Ovary (tissue), 3 donors: ENCODE measurements at regions not wholly inside any gene's neighbourhood (a gene's known extent, or its start where the extent isn't known, plus 50 kb on each side); places are given as distances from the start of the nearest gene placed in this dataset.

ENCODE experiments used
- CTCF ChIP-seq, 3 donors: fragments of 450-650 bp in 2 of 3; fragments of 200-600 bp in 1 of 3; IDR thresholded peaks; one replicate each; pipeline versions ENCODE4 v1.5.1 to v1.8.0; 2016 to 2022; ENCODE audit warnings: antibody characterized with exemption in 3 of 3, mild to moderate bottlenecking in 1 of 3
- EP300 ChIP-seq: sonication (generic); formaldehyde crosslinking; IDR thresholded peaks from one replicate; pipeline ENCODE4 v1.6.1; 2017; ENCODE audit warnings: antibody characterized with exemption
- POLR2A ChIP-seq: fragments of 450-650 bp; IDR thresholded peaks from one replicate; pipeline ENCODE4 v1.6.1; 2017; ENCODE audit warnings: antibody characterized with exemption, mild to moderate bottlenecking, moderate library complexity
- donor health status: DM: no; HTN: no; CAD: no.

GRCh38 chr4:181618896-181619295 lies 624.3 kb upstream of the TENM3 start:
- TF ChIP-seq CTCF (IDR thresholded peaks at IDR 0.05) (no peak), POLR2A (no peak), EP300 (no peak)
